H9 (cell line): ENCODE measurements at regions not wholly inside any gene's neighbourhood (a gene's known extent, or its start where the extent isn't known, plus 50 kb on each side); places are given as distances from the start of the nearest gene placed in this dataset.

Experiments used
- DNase-seq: peaks from one replicate; pipeline ENCODE4 v3.0.0-alpha.2; 2017
- H2AFZ ChIP-seq: one replicate; pipeline ENCODE4 v1.6.1; 2013; ENCODE audit warnings: mild to moderate bottlenecking, low read length, control low read depth, moderate library complexity
- H2AK5ac ChIP-seq: 2 replicates; pipeline ENCODE4 v1.6.1; 2013; ENCODE audit warnings: low read length, control low read depth, mixed read lengths; ENCODE audit not compliant: insufficient read length
- H2BK120ac ChIP-seq: one replicate; pipeline ENCODE4 v1.6.1; 2013; ENCODE audit warnings: low read depth, mild to moderate bottlenecking, low read length, control low read depth, inconsistent platforms; ENCODE audit not compliant: poor library complexity, severe bottlenecking
- H2BK12ac ChIP-seq: 2 replicates; pipeline ENCODE4 v1.6.1; 2013; ENCODE audit warnings: low read length, control low read depth, mixed read lengths, low read depth; ENCODE audit not compliant: insufficient read length
- H2BK15ac ChIP-seq: 2 replicates; pipeline ENCODE4 v1.6.1; 2013; ENCODE audit warnings: low read depth, low read length, control low read depth
- H2BK20ac ChIP-seq: one replicate; pipeline ENCODE4 v1.6.1; 2013; ENCODE audit warnings: low read depth, mild to moderate bottlenecking, low read length, control low read depth, inconsistent platforms; ENCODE audit not compliant: poor library complexity, severe bottlenecking
- H2BK5ac ChIP-seq: 2 replicates; pipeline ENCODE4 v1.6.1; 2013; ENCODE audit warnings: low read length, control low read depth, mixed read lengths; ENCODE audit not compliant: insufficient read length
- H3K14ac ChIP-seq: 2 replicates; pipeline ENCODE4 v1.6.1; 2013; ENCODE audit warnings: low read length, control low read depth; ENCODE audit not compliant: insufficient read depth
- H3K18ac ChIP-seq: 2 replicates; pipeline ENCODE4 v1.6.1; 2013; ENCODE audit warnings: low read depth, mild to moderate bottlenecking, mixed read lengths, low read length, control low read depth; ENCODE audit not compliant: insufficient read length
- H3K23ac ChIP-seq: 2 replicates; pipeline ENCODE4 v1.6.1; 2013; ENCODE audit warnings: low read length, control low read depth, mixed read lengths, low read depth; ENCODE audit not compliant: insufficient read length
- H3K23me2 ChIP-seq: 2 replicates; pipeline ENCODE4 v1.6.1; 2013; ENCODE audit warnings: low read depth, mild to moderate bottlenecking, mixed read lengths, low read length, control low read depth; ENCODE audit not compliant: insufficient read length, poor library complexity, severe bottlenecking
- H3K27ac ChIP-seq: 2 replicates; pipeline ENCODE4 v1.5.1; 2013; ENCODE audit warnings: low read length, control low read depth, mixed read lengths, low read depth; ENCODE audit not compliant: insufficient read length
- H3K27me3 ChIP-seq: 2 replicates; pipeline ENCODE4 v1.6.1; 2013; ENCODE audit warnings: low read length, control low read depth, inconsistent platforms; ENCODE audit not compliant: insufficient read depth
- H3K4ac ChIP-seq: 2 replicates; pipeline ENCODE4 v1.6.1; 2013; ENCODE audit warnings: low read depth, mild to moderate bottlenecking, control low read depth, inconsistent platforms, low read length, moderate library complexity
- H3K4me1 ChIP-seq: 2 replicates; pipeline ENCODE4 v1.6.1; 2013; ENCODE audit warnings: low read length, control low read depth, inconsistent platforms; ENCODE audit not compliant: insufficient read depth
- H3K4me2 ChIP-seq: 2 replicates; pipeline ENCODE4 v1.6.1; 2013; ENCODE audit warnings: low read length, control low read depth, mixed read lengths; ENCODE audit not compliant: insufficient read length, insufficient read depth
- H3K56ac ChIP-seq: 2 replicates; pipeline ENCODE4 v1.6.1; 2013; ENCODE audit warnings: low read depth, mild to moderate bottlenecking, mixed read lengths, low read length, control low read depth; ENCODE audit not compliant: insufficient read length
- H3K79me1 ChIP-seq: 2 replicates; pipeline ENCODE4 v1.6.1; 2013; ENCODE audit warnings: low read depth, mild to moderate bottlenecking, moderate library complexity, low read length, control low read depth, inconsistent platforms; ENCODE audit not compliant: insufficient read depth, poor library complexity, severe bottlenecking
- H3K79me2 ChIP-seq: 2 replicates; pipeline ENCODE4 v1.6.1; 2013; ENCODE audit warnings: low read length, control low read depth, inconsistent platforms; ENCODE audit not compliant: insufficient read depth
- H3K9ac ChIP-seq: 2 replicates; pipeline ENCODE4 v1.6.1; 2013; ENCODE audit warnings: low read length, control low read depth, mixed read lengths; ENCODE audit not compliant: insufficient read length; ENCODE audit errors: extremely low read depth
- H3K9me3 ChIP-seq: one replicate; pipeline ENCODE4 v1.6.1; 2013; ENCODE audit warnings: low read depth, low read length, inconsistent platforms; ENCODE audit not compliant: control insufficient read depth
- H3T11ph ChIP-seq: one replicate; pipeline ENCODE4 v1.6.1; 2013; ENCODE audit warnings: mild to moderate bottlenecking, low read length, control low read depth, inconsistent platforms
- H4K20me1 ChIP-seq: one replicate; pipeline ENCODE4 v1.6.1; 2013; ENCODE audit not compliant: control insufficient read depth, insufficient read length, insufficient read depth
- H4K5ac ChIP-seq: 2 replicates; pipeline ENCODE4 v1.6.1; 2013; ENCODE audit warnings: low read depth, mild to moderate bottlenecking, mixed read lengths, low read length, control low read depth; ENCODE audit not compliant: insufficient read length
- H4K8ac ChIP-seq: replicated peaks from 2 replicates; pipeline ENCODE4 v1.6.1; 2013; ENCODE audit warnings: low read length, control low read depth, mixed read lengths, low read depth; ENCODE audit not compliant: insufficient read length
- H4K91ac ChIP-seq: 2 replicates; pipeline ENCODE4 v1.6.1; 2013; ENCODE audit warnings: low read depth, mild to moderate bottlenecking, moderate library complexity, mixed read lengths, low read length, control low read depth; ENCODE audit not compliant: insufficient read length
- H3K27ac Mint-ChIP-seq, 3 experiments: 2 replicates in 2 of 3; 3 replicates in 1 of 3; pipeline ENCODE4 v1.8.0; 2020 to 2021; ENCODE audit warnings: mixed read lengths in 3 of 3, mild to moderate bottlenecking in 1 of 3, moderate library complexity in 1 of 3
- H3K27me3 Mint-ChIP-seq: 2 replicates; pipeline ENCODE4 v1.8.0; 2021; ENCODE audit warnings: low read depth, mild to moderate bottlenecking, moderate library complexity, mixed read lengths
- H3K36me3 Mint-ChIP-seq, 3 experiments: 2 replicates in 2 of 3; 3 replicates in 1 of 3; pipeline ENCODE4 v1.8.0; 2020 to 2021; ENCODE audit warnings: low read depth in 3 of 3, mixed read lengths in 3 of 3; ENCODE audit not compliant: insufficient read depth in 1 of 3
- H3K4me1 Mint-ChIP-seq, 2 experiments: 2 replicates each; pipeline ENCODE4 v1.8.0; 2020; ENCODE audit warnings: mixed read lengths in 2 of 2
- H3K4me3 Mint-ChIP-seq, 2 experiments: 2 replicates in 1 of 2; 3 replicates in 1 of 2; pipeline ENCODE4 v1.8.0; 2020 to 2021; ENCODE audit warnings: mild to moderate bottlenecking in 2 of 2, mixed read lengths in 2 of 2, moderate library complexity in 1 of 2
- H3K9me3 Mint-ChIP-seq, 2 experiments: 2 replicates in 1 of 2; 3 replicates in 1 of 2; pipeline ENCODE4 v1.8.0; 2020; ENCODE audit warnings: mild to moderate bottlenecking in 2 of 2, mixed read lengths in 2 of 2, moderate library complexity in 1 of 2
- CTCF ChIP-seq: fragments of 200-600 bp; sonication (generic); conservative IDR thresholded peaks from 3 replicates; pipeline ENCODE4 v1.8.0; 2021; ENCODE audit warnings: antibody characterized with exemption, mild to moderate bottlenecking
- WGBS: extraction: QIAGEN DNeasy Blood & Tissue Kit; methylation state at CpG from one replicate; pipeline ENCODE4 v1.1.7; 2013; ENCODE audit warnings: missing lambda C conversion rate, low lambda C conversion rate, mixed read lengths; ENCODE audit not compliant: insufficient read length; ENCODE audit errors: extremely low coverage; 5-methylcytosine and 5-hydroxymethylcytosine counted together

- no peak overlapping the region for H2AK5ac ChIP-seq
- no peak overlapping the region for H3K27ac ChIP-seq
- H3K4me2 ChIP-seq: no peak overlapping the region
- no peaks in the 10 kb centered on the region for H3K23me2 ChIP-seq
- no peaks in the 10 kb centered on the region for H4K20me1 ChIP-seq
- H3K18ac ChIP-seq: no peak overlapping the region
- H3K9me3 ChIP-seq: no peaks in the 10 kb centered on the region
- H3K79me1 ChIP-seq: no peaks in the 10 kb centered on the region
- H2BK15ac ChIP-seq: no peak overlapping the region
- H3K9ac ChIP-seq: no peak overlapping the region
- no peaks in the 10 kb centered on the region for H3K27me3 ChIP-seq
- H2BK20ac ChIP-seq: no peak overlapping the region
- WGBS: no CpG with 5 or more reads among the region's 8 CpGs
- peak; percentile 51 for DNase-seq
- H3K36me3 Mint-ChIP-seq: no peaks in the 10 kb centered on the region
- H4K8ac ChIP-seq: no peak overlapping the region
- H3K23ac ChIP-seq: no peak overlapping the region
- peaks cover 46 to 55% of the 10 kb centered on the region in 2 experiments for H3K4me1 Mint-ChIP-seq
- H2BK120ac ChIP-seq: peak overlapping the region; percentile 30
- no peak overlapping the region for H3K4me3 Mint-ChIP-seq
- peaks cover 3% of the 10 kb centered on the region; the same call in 1 of the 2 replicates for H3K4me1 ChIP-seq
- no peak overlapping the region for H2BK12ac ChIP-seq
- H3T11ph ChIP-seq: no peak overlapping the region
- H3K27me3 Mint-ChIP-seq: no peaks in the 10 kb centered on the region
- no peaks in the 10 kb centered on the region for H3K79me2 ChIP-seq
- no peak overlapping the region for H3K14ac ChIP-seq
- H3K9me3 Mint-ChIP-seq: peaks cover 0 to 5% of the 10 kb centered on the region in 2 experiments; a peak in 3 of 5 replicates
- H4K5ac ChIP-seq: no peak overlapping the region
- no peak overlapping the region for H2BK5ac ChIP-seq
- H3K27ac Mint-ChIP-seq: peak overlapping the region in 1 of 3 experiments; percentile 38; a peak in 1 of 7 replicates
- peak; percentile 31; the same call in 1 of the 3 replicates for TF ChIP-seq CTCF
- H2AFZ ChIP-seq: no peak overlapping the region
- no peak overlapping the region for H3K56ac ChIP-seq
- H3K4ac ChIP-seq: no peak overlapping the region
- no peak overlapping the region for H4K91ac ChIP-seq
Measured at GRCh38 chr2:105595536-105595935, 149.2 kb upstream of the NCK2 start.
